Calu3 (cell line): ENCODE measurements at regions not wholly inside any gene's neighbourhood (a gene's known extent, or its start where the extent isn't known, plus 50 kb on each side); places are given as distances from the start of the nearest gene placed in this dataset.

Experiments used
- BruUV-seq: library from RNA; stranded (reverse); fragments of 400-500 nt; replicated peaks from 2 replicates; lab custom pipeline; 2021; lab: Mats Ljungman, UMichigan
- CTCF ChIA-PET: fragments of 300-600 bp; sonication (Branson Sonifier 250); formaldehyde crosslinking; loops from one replicate; lab custom pipeline; 2022; ENCODE audit warnings: antibody characterized with exemption; lab: Charles Lee
- DNase-seq: peaks from one replicate; pipeline ENCODE4 v3.0.0; 2022
- H3K27ac Mint-ChIP-seq: one replicate; pipeline ENCODE4 v1.8.0; 2022; ENCODE audit warnings: mixed read lengths; ENCODE audit not compliant: unreplicated experiment
- H3K27me3 Mint-ChIP-seq: one replicate; pipeline ENCODE4 v1.8.0; 2022; ENCODE audit warnings: mixed read lengths; ENCODE audit not compliant: unreplicated experiment
- H3K36me3 Mint-ChIP-seq: one replicate; pipeline ENCODE4 v1.8.0; 2022; ENCODE audit warnings: mild to moderate bottlenecking, moderate library complexity, mixed read lengths; ENCODE audit not compliant: insufficient read depth, unreplicated experiment
- H3K4me1 Mint-ChIP-seq: one replicate; pipeline ENCODE4 v1.8.0; 2022; ENCODE audit warnings: mild to moderate bottlenecking, low read depth, mixed read lengths; ENCODE audit not compliant: unreplicated experiment
- H3K4me3 Mint-ChIP-seq: one replicate; pipeline ENCODE4 v1.8.0; 2022; ENCODE audit warnings: mild to moderate bottlenecking, low read depth, moderate library complexity, mixed read lengths; ENCODE audit not compliant: unreplicated experiment
- H3K9me3 Mint-ChIP-seq: one replicate; pipeline ENCODE4 v1.8.0; 2022; ENCODE audit warnings: low read depth, mixed read lengths; ENCODE audit not compliant: unreplicated experiment
- intact Hi-C: fragments of 100-400 bp; cut with micrococcal nuclease; formaldehyde crosslinking; loops from one replicate; pipeline ENCODE4 v1.10.0; 2022; ENCODE audit not compliant: unreplicated experiment
- TF ChIP-seq, protein P1 (sequence below): fragments of 200-600 bp; IDR thresholded peaks from one replicate; pipeline ENCODE4 v1.8.0; 2022; ENCODE audit warnings: antibody characterized with exemption; ENCODE audit not compliant: unreplicated experiment

DNA sequence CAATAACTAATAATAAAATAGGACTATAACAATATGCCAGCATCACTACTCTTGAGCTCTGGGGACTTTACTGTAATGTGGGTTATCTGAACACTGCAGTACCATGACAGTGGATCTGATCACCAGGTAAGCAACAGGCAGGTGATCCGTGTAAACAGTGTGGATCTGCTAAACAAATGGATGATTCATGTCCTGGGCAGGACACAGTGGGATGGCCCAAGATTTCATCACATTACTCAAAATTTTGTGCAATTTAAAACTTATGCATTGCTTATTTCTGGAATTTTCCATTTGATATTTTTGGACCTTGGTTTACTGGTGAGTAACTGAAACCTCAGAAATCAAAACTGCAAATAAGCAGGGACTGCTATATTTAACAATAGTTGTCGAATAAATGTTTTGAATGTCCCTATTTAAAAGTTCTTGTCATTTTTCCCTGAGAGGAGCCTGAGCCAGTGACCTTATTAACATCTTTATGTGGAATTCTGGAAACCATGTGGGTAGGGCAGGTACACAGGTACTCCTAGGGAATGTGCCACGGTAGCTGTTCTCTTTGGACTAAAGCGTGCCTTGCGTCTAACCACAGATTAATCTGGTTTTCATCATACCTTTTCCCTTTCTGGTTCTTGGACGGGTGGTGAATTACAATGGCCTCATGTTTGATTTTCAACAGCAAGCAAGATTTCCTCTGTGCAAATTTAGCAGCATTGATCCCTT is 214.5 kb upstream of the SASH1 start:
- Mint-ChIP-seq H3K27ac (no peak overlapping the region), H3K4me3 (no peak overlapping the region), H3K9me3 (no peaks in the 10 kb centered on the region), H3K4me1 (no peaks in the 10 kb centered on the region), H3K27me3 (no peaks in the 10 kb centered on the region), H3K36me3 (no peaks in the 10 kb centered on the region)
- no TSS peak for BruUV-seq
- TF ChIP-seq, protein P1, sequence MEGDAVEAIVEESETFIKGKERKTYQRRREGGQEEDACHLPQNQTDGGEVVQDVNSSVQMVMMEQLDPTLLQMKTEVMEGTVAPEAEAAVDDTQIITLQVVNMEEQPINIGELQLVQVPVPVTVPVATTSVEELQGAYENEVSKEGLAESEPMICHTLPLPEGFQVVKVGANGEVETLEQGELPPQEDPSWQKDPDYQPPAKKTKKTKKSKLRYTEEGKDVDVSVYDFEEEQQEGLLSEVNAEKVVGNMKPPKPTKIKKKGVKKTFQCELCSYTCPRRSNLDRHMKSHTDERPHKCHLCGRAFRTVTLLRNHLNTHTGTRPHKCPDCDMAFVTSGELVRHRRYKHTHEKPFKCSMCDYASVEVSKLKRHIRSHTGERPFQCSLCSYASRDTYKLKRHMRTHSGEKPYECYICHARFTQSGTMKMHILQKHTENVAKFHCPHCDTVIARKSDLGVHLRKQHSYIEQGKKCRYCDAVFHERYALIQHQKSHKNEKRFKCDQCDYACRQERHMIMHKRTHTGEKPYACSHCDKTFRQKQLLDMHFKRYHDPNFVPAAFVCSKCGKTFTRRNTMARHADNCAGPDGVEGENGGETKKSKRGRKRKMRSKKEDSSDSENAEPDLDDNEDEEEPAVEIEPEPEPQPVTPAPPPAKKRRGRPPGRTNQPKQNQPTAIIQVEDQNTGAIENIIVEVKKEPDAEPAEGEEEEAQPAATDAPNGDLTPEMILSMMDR, result no peak
- DNase-seq, result no peak
- CTCF ChIA-PET, result no interaction called here
- intact Hi-C loops, result no loop called here

DNA sequence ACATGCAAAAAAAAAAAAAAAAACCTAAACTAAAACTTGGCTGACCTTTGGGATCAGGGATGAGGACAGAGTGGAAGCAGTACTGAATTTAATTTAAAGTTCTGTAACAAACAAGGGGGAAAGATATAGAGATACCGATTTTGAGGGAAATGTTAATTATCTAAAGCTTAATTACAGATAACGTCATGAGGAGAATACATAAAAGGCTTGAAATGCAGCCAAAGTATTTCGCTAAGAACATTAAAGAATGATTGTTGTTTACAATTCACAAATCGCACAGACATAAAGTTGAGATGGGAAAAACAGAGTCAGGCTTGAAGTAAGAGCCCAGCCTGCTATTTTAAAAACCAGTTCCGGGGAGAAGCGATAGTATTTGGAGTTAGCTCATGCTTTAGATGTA is 208.0 kb upstream of the SASH1 start:
- H3K36me3 Mint-ChIP-seq, result no peaks in the 10 kb centered on the region
- no peak for DNase-seq
- BruUV-seq, result no TSS peak
- intact Hi-C loops, result no loop called here
- H3K4me3 Mint-ChIP-seq, result no peak overlapping the region
- no peaks in the 10 kb centered on the region for H3K9me3 Mint-ChIP-seq
- no peaks in the 10 kb centered on the region for H3K27me3 Mint-ChIP-seq
- CTCF ChIA-PET, result interaction anchor here (0.6 kb wide), 1 partner anchor 224 kb away, joined by 5 read pairs; no protein-coding TSS in a partner anchor
- TF ChIP-seq, protein P1, result no peak
- peaks cover 14% of the 10 kb centered on the region for H3K4me1 Mint-ChIP-seq
- no peak overlapping the region for H3K27ac Mint-ChIP-seq

DNA sequence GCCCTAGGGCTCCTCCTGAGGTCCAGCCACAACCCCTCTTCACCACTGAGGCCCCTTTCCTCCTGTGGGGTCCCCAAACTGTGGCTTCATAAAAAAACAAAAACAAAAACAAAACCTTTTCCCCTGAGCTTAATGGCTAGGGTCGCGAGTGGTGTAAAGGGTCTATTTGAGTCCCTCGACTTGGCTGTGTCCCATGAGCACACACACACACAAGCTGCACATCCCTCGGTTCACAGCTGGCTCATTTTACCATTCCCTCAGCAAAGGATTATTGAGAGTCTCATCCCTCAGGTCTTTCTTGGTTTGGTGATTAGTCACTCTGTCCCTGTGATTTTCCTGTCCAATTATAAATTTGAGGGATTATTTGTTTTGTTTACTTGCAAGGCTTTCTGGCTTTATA is 206.1 kb upstream of the SASH1 start:
- Mint-ChIP-seq H3K27me3 (no peaks in the 10 kb centered on the region), H3K9me3 (no peaks in the 10 kb centered on the region), H3K4me3 (no peak overlapping the region), H3K4me1 (peaks cover 24% of the 10 kb centered on the region), H3K27ac (no peak overlapping the region), H3K36me3 (peaks cover 6% of the 10 kb centered on the region)
- CTCF ChIA-PET, result no interaction called here
- intact Hi-C loops, result no loop called here
- no peak for DNase-seq
- TF ChIP-seq, protein P1, result no peak
- no TSS peak for BruUV-seq

DNA sequence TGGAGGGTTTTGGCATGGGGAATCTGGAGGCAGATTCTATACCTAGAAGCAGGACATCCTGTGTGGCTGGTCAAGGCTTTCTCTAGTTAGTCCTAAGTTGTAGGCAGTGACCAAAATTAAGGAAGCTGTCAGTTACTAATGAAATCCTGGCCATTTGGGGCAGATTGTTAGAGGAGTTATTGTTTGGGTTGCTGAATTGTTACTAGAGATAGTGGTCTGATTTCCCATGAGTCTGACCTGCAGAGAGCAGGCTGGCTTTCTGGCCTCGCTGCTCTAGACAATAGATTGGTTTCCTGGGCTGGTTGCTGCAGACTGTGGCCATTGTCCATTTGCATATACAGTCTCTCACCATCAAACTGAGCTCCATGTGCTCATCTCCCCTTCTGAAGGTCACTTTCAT is 205.0 kb upstream of the SASH1 start:
- Mint-ChIP-seq H3K27me3 (no peaks in the 10 kb centered on the region), H3K9me3 (no peaks in the 10 kb centered on the region), H3K4me3 (no peak overlapping the region), H3K27ac (no peak overlapping the region), H3K36me3 (peaks cover 6% of the 10 kb centered on the region), H3K4me1 (peaks cover 24% of the 10 kb centered on the region)
- intact Hi-C loops, result no loop called here
- no peak for DNase-seq
- TF ChIP-seq, protein P1, result no peak
- CTCF ChIA-PET, result no interaction called here
- BruUV-seq, result no TSS peak
